NCI-H2196 (cell line): ENCODE measurements at regions not wholly inside any gene's neighbourhood (a gene's known extent, or its start where the extent isn't known, plus 50 kb on each side); places are given as distances from the start of the nearest gene placed in this dataset.
"Not testable (repeated sequence)": the region's sequence is repeated elsewhere in the genome, so short reads cannot be mapped to it uniquely, and the experiment has no call there.

Source experiments
- DNase-seq: peaks from one replicate; lab custom pipeline; 2025; ENCODE audit not compliant: unreplicated experiment; lab: John Stamatoyannopoulos, UW

- DNase-seq: no peak
Measured at GRCh38 chr4:23970201-23970850, 80.5 kb upstream of the PPARGC1A start.

GRCh38 chr4:23969635-23970145 is 79.8 kb upstream of the PPARGC1A start:
- no peak for DNase-seq

DNA sequence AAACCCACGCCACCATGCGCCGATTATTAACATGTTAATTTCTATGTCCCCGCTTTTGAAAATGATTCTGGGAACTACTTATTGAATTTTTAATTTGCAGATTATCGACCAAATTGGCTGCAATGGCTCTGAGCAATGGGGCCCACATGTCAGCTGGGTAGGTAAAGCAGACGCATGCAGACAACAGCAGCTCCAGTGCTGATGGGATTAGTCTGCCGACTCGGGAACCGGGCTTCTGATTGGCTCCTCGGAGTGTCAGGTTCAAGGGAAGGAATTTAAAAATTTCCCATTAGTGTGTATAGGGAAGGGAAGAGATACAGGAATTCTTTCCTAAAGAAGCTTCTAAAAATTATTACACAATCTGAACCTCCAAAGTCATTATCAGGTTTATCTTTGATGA is 77.4 kb upstream of the PPARGC1A start:
- no peak for DNase-seq

DNA sequence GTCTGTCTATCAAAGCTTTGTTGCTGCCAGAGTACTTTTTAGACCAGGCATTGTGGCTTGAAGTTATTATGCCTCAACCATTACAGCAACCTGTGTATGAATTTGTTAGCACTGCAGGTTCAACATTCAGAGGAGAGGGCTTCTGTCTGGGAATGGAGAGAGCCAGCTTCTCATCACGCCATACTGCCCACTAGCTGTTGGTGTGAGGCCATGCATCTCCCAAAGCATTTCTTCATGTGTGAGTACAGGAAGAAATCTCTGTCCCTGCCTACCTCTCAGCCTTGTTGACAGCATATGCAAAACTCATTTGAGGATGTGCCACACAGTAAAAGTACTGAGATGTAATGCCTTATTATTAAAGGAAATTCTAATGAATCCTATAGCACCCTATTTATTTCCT is 76.9 kb upstream of the PPARGC1A start:
- DNase-seq: no peak

GRCh38 chr4:23962462-23962861 is 72.6 kb upstream of the PPARGC1A start:
- no peak for DNase-seq

- not testable (repeated sequence) for DNase-seq
Measured at GRCh38 chr4:23961395-23961794, 71.5 kb upstream of the PPARGC1A start.

DNA sequence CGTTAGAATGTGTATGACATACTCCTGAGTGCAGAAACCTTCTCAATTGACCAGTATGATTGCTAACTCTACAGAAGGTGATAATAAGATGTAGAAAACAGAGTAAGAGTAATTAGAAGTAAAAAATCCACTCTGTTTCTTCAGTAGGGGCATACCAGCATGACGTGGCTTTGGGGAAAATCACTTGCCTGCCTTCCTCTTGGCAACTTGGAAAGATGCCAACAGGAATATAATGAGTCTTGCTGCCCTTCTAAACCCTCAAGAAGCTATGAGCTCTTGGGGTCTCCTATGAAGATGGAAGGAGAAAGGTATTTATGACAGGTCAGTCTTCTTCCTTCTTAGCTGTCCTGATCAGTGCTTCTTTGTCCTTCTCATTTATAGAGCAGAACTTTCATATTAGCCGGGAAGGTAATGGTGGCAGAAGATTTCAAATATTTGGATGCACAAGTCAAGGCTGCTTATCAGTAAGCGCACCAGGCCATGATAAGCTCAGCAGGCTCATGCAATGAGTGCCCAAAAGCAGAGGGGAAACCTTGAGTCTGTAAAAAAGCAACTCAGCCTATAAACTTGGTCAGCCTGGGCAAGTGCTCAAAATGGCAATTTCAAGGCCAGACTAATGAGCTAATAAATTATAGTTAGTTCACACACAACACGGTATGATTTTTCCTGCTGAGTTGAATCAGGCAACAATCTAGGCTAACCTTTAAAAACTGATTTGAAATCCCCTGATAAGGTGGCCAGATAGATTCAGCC is 69.7 kb upstream of the PPARGC1A start:
- no peak for DNase-seq

DNA sequence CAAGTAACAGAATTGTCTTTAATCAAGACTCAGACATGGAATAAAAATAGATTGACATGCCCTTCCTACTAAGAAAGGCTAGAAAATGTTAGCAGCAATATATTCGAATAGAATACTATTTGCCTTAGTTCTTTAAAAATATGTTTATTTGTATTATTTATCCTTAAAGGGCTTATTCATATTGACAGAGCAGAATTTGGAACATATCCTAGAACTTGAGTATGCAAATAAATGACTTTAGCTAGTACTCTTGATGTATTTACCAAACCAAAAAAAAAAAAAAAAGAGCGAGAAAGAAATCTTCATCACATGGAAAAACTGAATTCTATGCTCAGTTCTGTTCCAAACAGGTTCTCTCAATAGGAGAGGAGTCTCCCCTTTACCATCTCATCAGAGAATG is 68.9 kb upstream of the PPARGC1A start:
- no peak for DNase-seq

DNA sequence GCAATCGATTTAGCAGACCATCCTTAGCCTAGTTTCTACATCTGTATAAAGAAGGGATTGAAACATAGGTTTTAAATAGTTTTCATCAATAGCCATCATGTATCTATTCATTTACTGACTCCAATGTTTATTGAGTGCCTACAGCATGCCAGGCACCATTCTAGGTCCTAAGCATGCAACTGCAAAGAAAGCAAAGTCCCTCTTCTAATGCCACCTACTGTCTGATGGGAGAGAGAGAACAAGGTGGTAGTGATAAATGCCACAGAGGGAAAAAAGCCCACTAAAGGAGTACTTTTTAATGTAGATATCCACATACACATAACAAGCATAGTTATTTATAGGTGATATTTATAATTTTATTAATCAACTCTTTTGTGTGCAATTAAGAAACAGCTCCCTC is 67.6 kb upstream of the PPARGC1A start:
- no peak for DNase-seq

DNA sequence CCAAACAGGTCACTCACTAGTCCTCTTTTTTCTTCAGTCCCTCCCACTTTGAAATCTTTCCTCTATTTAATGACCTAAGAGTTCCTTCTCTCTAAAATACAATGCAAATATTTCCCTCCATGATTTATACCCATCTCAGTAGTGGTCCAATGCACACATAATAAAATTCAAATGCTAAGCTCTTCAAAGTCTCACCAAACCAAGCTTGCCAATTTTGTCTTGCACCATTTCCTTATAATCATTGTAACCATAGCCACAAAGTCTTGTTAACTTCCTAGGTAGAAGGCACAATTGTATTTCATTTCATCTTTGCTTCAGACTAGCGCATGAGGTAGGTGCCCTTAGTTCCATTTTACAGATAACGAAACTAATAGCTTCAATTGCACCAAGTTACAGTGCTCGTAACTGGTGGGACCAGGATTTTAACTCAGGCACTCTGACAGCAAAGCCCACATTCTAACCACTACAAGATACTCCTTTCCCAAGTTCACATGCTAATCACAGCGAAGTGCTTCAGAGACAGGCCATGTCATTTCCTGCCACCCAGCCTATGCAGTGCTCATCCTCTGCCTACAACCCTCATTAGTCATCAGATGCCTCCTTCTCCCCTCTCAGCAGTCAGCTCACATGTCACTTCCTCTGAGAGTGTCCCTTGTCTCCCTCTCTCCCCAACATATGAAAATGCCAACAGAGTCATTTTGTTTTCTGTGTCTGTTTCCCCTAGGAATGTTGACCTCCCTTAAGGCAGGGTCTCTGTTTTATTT is 66.9 kb upstream of the PPARGC1A start:
- DNase-seq: no peak

GRCh38 chr4:23952258-23952657 is 62.4 kb upstream of the PPARGC1A start:
- no peak for DNase-seq

DNA sequence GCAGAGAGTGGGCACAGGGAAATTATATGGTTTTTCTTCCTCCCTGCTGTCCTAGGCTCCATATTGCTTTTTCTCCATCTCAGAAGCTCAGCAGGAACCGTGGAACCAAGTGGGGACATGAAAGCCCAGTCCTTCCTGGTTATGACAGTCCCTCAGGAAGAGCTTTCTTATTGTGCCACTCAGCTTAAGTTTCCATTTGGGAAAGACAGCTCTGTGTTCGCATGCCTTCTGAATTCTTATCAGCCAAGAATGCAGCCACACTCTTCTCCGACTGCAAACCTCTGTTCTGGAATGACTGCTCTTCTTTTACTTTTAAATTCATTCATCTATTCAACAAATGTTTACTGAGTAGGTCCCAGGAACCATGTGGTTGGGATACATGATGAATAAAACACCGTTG is 58.0 kb upstream of the PPARGC1A start:
- no peak for DNase-seq

DNA sequence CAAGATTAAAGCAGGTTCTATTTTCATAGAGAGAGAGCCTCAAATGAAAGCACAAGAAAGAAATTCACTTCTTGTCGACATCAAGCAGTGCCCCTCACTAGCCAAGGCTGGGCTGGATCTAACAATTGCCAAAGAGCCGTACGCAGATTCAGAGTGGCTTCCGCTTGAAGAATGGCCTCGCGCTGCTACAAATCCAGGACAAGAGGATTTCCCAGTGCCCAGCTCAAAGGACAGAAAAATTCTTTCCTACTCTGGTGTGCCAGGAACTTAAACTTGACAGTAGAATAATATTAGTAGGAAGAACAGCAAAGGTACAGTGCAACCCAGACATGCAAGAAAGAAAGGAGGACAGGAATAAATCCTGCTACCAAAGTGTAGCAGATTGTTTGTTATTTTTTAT is 56.5 kb upstream of the PPARGC1A start:
- no peak for DNase-seq

GRCh38 chr4:23945451-23946017 is 55.7 kb upstream of the PPARGC1A start:
- peak; percentile 29 for DNase-seq

DNA sequence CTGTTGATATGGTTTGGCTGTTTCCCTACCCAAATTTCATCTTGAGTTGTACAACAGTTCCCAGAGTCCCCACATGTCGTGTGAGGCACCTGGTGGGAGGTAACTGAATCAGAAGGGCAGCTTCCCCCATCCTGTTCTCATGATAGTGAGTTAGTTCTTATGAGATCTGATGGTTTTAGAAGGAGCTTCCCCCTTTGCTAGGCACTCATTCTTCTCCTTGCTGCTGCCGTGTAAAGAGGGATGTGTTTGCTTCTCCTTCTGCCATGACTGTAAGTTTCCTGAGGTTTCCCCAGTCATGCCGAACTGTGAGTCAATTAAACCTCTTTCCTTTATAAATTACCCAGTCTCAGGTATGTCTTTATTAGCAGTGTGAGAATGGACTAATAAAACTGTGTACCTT is 54.7 kb upstream of the PPARGC1A start:
- not testable (repeated sequence) for DNase-seq

GRCh38 chr4:23943478-23943877 is 53.6 kb upstream of the PPARGC1A start:
- DNase-seq: no peak

DNA sequence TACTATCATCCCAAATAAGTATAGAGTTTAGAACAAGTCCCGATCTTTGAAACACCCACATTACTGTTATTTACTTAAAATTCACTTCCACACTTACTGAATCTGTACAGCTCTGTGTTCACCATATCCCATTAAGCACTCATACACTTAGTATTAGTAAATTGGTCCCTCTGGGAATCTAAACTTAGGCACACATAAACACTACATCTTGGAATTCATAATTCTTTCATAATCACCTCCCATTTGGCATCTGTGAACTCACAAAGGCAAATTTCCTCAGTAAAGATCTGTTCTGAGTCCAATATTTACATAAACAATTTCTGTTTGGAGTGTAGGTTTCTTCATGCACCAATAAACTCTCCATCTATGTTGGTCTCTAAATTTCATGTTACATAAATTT is 52.6 kb upstream of the PPARGC1A start:
- DNase-seq: no peak
